ENCODE measurements at regions not wholly inside any gene's neighbourhood (a gene's known extent, or its start where the extent isn't known, plus 50 kb on each side); places are given as distances from the start of the nearest gene placed in this dataset.

- DNase-seq (ENCODE audit: low spot score): no peak
- intact Hi-C loops (cut with DNase I): no loop called here
Observed at GRCh38 chr6:91352878-91353277, 766.0 kb upstream of the MAP3K7 start.

- DNase-seq (ENCODE audit: low spot score): no peak
- intact Hi-C loops (cut with DNase I): no loop called here
Observed at GRCh38 chr6:91352321-91352720, 765.4 kb upstream of the MAP3K7 start.

DNA sequence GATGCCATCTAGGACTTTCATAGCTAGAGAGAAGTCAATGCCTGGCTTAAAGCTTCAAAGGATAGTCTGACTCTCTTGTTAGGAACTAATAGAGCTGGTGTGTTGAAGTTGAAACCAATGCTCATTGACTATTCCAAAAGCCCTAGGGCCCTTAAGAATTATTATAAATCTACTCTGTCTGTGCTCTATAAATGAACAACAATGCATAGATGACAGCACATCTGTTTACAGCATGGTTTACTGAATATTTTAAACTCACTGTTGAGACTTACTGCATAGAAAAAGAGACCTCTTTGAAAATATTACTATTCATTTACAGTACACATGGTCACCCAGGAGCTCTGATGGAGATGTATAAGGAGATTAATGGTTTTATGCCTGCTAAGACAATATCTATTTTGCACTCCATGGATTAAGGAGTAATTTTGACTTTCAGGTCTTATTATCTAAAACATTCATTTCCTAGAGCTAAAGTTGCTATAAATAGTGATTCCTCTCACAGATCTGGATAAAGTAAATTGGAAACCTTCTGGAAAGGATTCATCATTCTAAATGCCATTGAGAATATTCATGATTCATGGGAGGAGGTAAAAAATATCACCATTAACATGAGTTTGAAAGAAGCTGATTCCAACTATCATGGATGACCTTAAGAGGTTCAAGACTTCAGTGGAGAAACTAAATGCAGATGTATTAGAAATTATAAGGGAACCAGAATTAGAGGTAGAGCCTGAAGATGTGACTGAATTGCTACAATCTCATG, 763.5 kb upstream of the MAP3K7 start:
- DNase-seq (ENCODE audit: low spot score): no peak
- intact Hi-C loops (cut with DNase I): no loop called here

DNA sequence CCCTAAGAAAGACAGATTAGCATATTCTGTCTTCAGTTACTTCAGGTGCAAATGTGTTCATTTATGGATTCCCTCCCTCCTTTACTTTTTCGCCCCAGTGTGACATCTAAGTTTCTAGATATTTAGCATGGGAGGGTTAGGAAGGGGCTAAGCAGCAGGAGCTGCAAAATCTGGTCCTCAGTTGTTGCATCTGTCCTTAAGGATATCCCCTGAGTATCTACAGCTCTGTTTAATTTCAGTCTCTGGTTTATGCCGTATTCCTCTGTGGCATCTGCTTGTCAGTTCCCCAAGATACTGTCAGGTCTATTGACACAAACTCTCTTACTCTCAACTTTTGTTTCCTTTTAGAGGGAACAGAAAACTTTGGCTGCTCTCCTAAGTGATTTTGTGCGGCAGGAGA, 754.6 kb upstream of the MAP3K7 start:
- no peak for DNase-seq (ENCODE audit: low spot score)
- intact Hi-C loops (cut with DNase I): no loop called here

- intact Hi-C loops (cut with DNase I): no loop called here
Observed at GRCh38 chr6:91340896-91341395, 754.1 kb upstream of the MAP3K7 start.

GRCh38 chr6:91337967-91338366, 751.1 kb upstream of the MAP3K7 start:
- intact Hi-C loops (cut with DNase I): no loop called here
- no peak for DNase-seq (ENCODE audit: low spot score)

More at GRCh38 chr6:91340896-91341395, 754.1 kb upstream of the MAP3K7 start:
- DNase-seq (ENCODE audit: low spot score): no peak

DNA sequence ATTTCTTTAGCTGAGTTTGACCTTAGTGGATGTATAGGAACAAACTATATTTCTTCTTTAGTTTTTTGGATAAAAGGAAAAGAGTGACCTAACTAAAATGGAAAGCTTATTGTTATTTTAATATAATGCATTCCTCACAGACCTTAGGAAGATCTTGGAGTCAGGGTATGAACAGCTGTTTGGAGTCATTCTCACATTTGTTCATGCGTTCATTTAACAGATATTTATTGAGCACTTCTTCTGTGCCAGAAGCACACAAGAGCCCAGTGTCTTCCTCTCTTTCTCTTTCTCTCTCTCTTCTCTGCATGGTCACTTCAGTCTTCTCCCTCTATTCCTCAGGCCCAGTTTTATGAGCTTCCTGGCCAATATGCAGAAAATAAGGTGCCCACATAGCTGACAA, 744.0 kb upstream of the MAP3K7 start:
- no peak for DNase-seq (ENCODE audit: low spot score)
- intact Hi-C loops (cut with DNase I): no loop called here

- intact Hi-C loops (cut with DNase I): no loop called here
- no peak for DNase-seq (ENCODE audit: low spot score)
Observed at GRCh38 chr6:91328241-91328640, 741.4 kb upstream of the MAP3K7 start.

GRCh38 chr6:91324711-91325110, 737.8 kb upstream of the MAP3K7 start:
- no peak for DNase-seq (ENCODE audit: low spot score)
- intact Hi-C loops (cut with DNase I): no loop called here

DNA sequence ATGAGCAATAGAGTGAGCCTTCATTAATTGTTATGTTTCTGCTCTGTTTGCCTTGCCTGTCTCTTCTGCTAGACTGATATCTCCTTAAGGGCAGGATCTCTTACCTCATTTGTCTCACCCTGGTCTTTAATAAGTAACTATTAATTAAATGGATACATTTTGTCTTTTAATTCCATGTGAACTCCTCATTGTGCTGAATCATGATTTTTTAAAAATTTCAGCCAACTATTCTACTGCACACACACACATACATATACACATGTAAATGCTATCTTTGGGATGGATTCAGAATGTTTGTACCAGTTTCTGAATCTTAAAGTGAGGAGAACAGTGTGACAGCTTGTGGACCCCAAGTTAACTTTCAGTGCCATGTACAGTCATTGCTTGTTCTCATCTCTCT, 731.1 kb upstream of the MAP3K7 start:
- intact Hi-C loops (cut with DNase I): no loop called here
- no peak for DNase-seq (ENCODE audit: low spot score)

- no peak for DNase-seq (ENCODE audit: low spot score)
- intact Hi-C loops (cut with DNase I): no loop called here
Observed at GRCh38 chr6:91317247-91317835, 730.5 kb upstream of the MAP3K7 start.

- DNase-seq (ENCODE audit: low spot score): no peak
- intact Hi-C loops (cut with DNase I): no loop called here
Observed at GRCh38 chr6:91310178-91310577, 723.3 kb upstream of the MAP3K7 start.

- intact Hi-C loops (cut with DNase I): no loop called here
- DNase-seq (ENCODE audit: low spot score): no peak
Observed at GRCh38 chr6:91305755-91306154, 718.9 kb upstream of the MAP3K7 start.

GRCh38 chr6:91304521-91304920, 717.6 kb upstream of the MAP3K7 start:
- DNase-seq (ENCODE audit: low spot score): no peak

DNA sequence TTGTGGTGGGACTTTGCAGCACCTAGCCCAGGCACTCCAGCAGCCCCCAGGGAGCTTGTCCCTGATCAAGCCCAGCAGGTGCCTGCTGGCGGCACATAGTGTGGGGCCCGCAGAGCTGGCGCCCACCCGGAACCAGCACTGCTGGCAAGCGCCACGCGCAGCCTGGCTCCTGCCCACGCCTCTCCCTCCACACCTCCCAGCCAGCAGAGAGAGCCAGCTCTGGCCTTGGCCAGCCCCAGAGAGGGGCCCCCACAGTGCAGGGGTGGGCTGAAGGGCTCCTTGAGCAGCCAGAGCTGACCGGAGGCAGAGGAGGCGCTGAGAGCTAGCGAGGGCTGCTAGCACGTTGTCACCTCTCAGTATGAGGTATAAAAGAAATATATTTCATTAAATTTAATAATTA, 716.5 kb upstream of the MAP3K7 start:
- intact Hi-C loops (cut with DNase I): no loop called here
- no peak for DNase-seq (ENCODE audit: low spot score)

More at GRCh38 chr6:91304521-91304920, 717.6 kb upstream of the MAP3K7 start:
- intact Hi-C loops (cut with DNase I): no loop called here

DNA sequence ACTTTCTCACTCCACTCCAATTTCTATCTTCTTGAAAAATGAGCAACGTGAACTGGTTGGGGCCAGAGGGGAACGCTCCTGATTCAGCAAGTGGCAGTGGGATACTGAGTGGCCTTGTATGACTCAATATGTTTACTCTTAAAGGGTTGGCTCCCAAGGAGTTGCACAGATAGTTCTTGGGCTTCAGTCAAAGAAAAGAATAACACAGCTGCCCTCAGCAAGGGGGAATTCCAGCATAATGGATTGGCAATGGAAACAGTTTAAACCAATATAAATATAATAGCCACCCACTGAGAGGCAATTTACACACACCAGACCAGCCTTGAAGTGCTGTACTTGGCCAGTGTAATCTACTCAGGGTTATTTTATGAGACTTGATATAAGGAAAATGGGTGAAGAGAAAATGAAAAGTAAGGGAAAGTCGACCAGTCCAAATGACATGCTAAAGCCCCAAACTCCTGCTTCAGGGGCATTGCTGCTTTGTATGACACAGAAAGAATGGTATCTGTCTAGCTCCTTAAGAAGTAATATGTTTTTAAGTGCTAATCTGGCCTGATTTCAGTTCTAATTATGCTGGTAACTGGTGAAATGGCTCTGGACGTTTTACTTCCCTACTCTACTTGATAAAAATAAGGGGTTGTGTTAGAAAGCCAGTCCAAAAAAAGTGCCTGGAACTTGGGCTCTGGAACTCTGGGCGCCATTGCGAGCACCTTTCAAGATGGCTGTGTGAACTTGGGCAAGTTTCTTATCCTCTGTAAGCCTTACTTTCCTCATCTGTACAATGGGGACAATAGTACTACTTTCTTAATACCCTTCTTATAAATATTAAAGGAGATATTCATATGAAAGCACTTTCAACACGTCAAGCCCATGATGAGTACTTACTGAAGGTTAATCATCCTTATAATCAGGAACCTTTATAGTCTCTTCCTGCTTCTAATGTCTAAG, 712.9 kb upstream of the MAP3K7 start:
- intact Hi-C loops (cut with DNase I): no loop called here
- DNase-seq (ENCODE audit: low spot score): no peak

DNA sequence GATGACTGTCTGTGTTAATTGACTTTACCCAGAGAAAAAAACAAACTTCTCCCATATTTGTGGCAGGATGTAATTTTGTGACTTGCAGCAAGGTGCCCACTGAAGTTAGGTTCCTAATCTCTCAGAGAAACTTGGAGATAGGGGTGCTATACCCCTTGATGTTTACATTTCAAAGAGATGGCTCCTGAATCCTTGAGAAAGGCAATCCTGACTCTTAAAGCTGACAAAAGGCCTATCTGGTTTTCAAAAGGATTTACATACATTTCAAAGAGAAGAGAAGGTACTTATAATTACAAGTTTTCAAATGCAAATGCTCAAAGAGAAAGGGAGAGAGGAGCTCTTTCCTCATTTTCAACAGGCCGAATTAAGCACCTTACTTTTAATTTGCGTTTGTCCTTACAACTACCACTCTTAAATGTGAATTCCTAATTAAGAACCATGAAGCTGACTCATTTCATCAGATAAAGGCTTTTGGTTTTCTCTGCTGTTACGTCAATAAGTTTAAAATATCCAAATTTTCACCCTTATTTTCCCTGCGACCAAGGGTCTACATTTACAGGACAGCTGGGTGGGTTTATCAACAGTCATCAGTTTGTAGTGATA, 711.8 kb upstream of the MAP3K7 start:
- intact Hi-C loops (cut with DNase I): no loop called here
- DNase-seq (ENCODE audit: low spot score): no peak

- intact Hi-C loops (cut with DNase I): no loop called here
- no peak for DNase-seq (ENCODE audit: low spot score)
Observed at GRCh38 chr6:91293395-91293794, 706.5 kb upstream of the MAP3K7 start.

DNA sequence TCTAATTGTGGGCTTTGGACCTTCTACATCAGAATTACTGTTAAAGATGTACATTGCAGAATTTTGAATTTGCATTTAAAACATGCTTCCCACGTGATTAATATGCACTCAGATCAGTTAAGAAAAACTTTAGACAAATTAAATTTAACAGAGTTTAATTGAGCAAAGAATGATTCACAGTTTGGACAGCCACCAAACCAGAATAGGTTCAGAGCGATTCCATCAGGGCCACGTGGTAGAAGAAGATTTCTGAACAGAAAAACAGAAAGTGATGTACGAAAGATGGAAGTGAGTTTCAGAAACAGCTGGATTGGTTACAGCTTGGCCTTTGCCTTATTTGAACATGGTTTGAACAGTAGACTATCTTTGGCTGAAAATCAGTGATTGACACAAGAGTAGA, 704.2 kb upstream of the MAP3K7 start:
- intact Hi-C loops (cut with DNase I): no loop called here
- DNase-seq (ENCODE audit: low spot score): no peak

- intact Hi-C loops (cut with DNase I): no loop called here
- no peak for DNase-seq (ENCODE audit: low spot score)
Observed at GRCh38 chr6:91288741-91289140, 701.9 kb upstream of the MAP3K7 start.
